ENCODE measurements at regions not wholly inside any gene's neighbourhood (a gene's known extent, or its start where the extent isn't known, plus 50 kb on each side); places are given as distances from the start of the nearest gene placed in this dataset.

GRCh38 chr7:68078157-68078710 lies 1081.6 kb downstream of the TYW1 start:
- no peak for TF ChIP-seq CTCF (IDR thresholded peaks at IDR 0.05)
- TF ChIP-seq POLR2AphosphoS5 (IDR thresholded peaks at IDR 0.05) = no peak
